Adrenal gland (tissue), 5 donors: ENCODE measurements at regions not wholly inside any gene's neighbourhood (a gene's known extent, or its start where the extent isn't known, plus 50 kb on each side); places are given as distances from the start of the nearest gene placed in this dataset.

Experiments
- POLR2A ChIP-seq, 2 donors: fragments of 450-650 bp; IDR thresholded peaks; one replicate each; pipeline ENCODE4 v1.6.1; 2017; ENCODE audit warnings: antibody characterized with exemption in 2 of 2, mild to moderate bottlenecking in 2 of 2, moderate library complexity in 1 of 2
- TF ChIP-seq, protein P1 (sequence below), 6 experiments: fragments of 450-650 bp in 4 of 6; fragments of 200-600 bp in 2 of 6; sonication (generic) in 1 of 6; IDR thresholded peaks; 1 replicate in 5 of 6; 2 replicates in 1 of 6; pipeline versions ENCODE4 v1.5.1 to v1.8.0; 2016 to 2021; ENCODE audit warnings: antibody characterized with exemption in 6 of 6, mild to moderate bottlenecking in 2 of 6, moderate library complexity in 1 of 6
- donor health status: DM: no; HTN: no; CAD: no.

GRCh38 chr17:5948811-5949210 is 121.4 kb upstream of the WSCD1 start:
- TF ChIP-seq, protein P1, sequence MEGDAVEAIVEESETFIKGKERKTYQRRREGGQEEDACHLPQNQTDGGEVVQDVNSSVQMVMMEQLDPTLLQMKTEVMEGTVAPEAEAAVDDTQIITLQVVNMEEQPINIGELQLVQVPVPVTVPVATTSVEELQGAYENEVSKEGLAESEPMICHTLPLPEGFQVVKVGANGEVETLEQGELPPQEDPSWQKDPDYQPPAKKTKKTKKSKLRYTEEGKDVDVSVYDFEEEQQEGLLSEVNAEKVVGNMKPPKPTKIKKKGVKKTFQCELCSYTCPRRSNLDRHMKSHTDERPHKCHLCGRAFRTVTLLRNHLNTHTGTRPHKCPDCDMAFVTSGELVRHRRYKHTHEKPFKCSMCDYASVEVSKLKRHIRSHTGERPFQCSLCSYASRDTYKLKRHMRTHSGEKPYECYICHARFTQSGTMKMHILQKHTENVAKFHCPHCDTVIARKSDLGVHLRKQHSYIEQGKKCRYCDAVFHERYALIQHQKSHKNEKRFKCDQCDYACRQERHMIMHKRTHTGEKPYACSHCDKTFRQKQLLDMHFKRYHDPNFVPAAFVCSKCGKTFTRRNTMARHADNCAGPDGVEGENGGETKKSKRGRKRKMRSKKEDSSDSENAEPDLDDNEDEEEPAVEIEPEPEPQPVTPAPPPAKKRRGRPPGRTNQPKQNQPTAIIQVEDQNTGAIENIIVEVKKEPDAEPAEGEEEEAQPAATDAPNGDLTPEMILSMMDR (IDR thresholded peaks at IDR 0.05): no peak
- TF ChIP-seq POLR2A (IDR thresholded peaks at IDR 0.05): no peak
